DMS114 treated with DMSO at 0.1 percent for 48 hours (cell line): ENCODE measurements at regions not wholly inside any gene's neighbourhood (a gene's known extent, or its start where the extent isn't known, plus 50 kb on each side); places are given as distances from the start of the nearest gene placed in this dataset.

Experiments used
- DNase-seq: peaks from one replicate; lab custom pipeline; 2025; ENCODE audit not compliant: unreplicated experiment; lab: John Stamatoyannopoulos, UW

DNA sequence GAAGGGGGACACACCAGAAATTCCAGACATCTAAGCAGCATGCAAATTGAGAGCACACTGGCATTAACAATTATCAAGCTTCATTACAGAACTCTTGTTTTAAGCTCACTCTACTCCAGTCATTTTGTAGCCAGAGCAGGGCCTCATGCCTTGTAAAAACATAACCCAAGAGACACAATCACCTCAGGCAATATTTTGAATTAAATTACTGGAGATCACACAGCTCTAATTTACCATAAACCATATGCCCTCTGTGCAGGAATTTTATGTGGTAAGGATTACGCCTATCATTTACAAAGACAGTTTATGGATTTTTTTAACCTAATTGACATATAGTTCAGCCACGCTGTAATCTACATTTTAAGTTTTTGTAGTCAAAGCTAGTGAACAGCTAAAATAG is 414.1 kb upstream of the DDI1 start:
- no peak for DNase-seq

DNA sequence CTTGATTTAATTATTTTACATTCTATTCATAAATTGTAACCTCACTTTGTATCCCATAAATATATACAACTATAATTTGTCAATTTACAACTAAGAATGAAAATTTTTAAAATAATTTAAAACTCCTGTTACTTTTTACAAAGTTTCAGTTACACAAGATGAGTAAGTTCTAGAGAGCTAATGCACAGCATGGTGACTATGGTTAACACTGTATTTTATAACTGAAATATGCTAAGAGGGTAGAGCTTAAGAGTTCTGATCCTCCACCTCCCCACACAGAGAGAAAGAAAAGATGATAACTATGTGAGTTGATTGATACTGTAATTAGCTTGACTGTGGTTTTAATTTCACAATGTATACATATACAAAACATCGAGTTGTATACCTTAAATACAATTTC is 412.5 kb upstream of the DDI1 start:
- DNase-seq: no peak

DNA sequence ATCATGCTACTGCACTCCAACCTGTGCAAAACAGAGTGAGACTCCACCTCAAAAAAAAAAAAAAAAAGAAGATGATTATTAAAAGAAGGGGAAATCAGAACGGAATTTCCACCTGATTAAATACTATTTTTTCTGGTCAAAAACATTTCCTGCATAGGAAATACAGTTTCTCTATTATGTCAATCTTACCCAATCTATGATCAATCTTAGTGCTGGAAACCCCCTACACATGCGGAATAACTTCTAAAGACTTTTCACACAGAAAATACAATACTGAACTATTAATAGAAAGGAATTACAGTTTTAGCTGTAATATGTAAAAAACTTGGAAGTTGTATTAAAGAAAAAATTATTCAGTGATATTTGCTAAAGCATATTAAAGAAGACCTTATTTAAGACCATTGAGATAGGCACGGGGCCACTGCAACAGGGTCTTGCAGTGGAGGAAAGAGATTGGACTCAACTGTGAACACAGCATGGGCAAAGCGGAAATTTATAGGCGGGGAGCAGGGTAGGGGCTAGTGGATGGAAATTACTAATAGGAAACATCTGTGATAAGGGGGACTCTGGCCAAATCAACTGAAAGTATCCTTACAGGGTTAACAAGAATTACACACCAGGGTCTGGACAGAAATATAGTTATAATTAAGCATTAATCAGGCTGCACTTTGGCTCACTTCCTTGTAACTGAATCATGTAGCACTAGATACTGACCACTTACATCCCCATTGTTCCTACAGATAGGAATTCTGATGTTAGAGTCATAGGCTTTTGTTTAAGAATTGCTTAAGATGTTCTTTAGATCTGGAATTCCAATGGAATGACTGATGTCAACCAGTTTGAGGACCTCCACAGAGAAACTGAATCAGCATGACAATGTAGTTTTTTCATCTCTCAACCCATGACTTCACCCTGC is 411.5 kb upstream of the DDI1 start:
- DNase-seq: no peak

DNA sequence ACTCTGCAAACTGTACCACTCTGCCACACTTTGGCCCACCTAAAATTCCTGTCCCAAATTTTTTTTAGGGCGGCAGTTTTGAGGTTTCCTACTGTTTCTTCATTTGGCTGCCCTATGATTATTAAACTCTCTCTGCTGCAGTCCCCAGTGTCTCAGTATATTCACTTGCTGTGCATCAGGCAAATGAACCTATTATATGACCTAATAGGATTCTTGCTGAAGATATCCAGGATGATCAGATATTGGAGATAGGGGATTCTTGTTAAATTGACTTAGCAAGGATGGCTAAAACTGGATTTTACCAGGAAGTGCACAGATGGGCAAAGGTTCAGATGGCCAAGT is 410.8 kb upstream of the DDI1 start:
- no peak for DNase-seq

DNA sequence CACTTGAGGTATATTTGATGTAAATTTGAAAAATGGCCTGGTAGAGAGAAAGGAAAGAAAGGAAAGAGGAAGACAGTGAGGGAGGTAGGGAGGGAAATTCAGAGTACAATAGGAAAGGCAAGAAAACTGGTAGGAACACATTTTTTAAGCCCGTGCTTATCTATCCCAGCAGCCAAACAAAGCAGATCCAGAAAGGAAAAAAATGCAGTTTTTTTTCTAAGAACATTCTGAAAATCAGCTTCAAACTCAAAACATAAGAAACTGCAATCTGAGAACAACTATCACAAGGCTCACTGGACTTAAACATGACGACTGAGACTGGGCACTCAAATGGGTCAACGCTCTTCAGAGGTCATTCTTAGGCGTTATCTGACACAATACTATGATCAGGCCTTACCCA is 408.3 kb upstream of the DDI1 start:
- DNase-seq: no peak

DNA sequence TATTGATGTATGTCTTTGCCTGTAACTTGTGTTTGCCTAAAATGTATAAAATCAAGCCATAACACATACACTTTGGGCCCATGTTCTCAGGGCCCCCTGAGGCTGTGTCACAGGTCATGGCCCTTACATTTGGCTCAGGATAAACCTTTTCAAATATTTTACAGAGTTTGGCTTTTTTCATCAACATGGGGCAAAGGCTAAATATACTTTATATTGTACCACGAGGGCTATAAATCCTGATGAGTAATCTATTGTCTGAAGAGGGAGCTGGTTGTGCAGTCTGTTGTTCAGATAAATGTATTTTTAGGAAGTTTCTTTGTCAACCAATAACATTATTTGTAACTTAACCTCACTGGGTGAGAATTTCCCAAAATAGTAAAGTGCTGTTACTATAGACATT is 404.6 kb upstream of the DDI1 start:
- DNase-seq: no peak

DNA sequence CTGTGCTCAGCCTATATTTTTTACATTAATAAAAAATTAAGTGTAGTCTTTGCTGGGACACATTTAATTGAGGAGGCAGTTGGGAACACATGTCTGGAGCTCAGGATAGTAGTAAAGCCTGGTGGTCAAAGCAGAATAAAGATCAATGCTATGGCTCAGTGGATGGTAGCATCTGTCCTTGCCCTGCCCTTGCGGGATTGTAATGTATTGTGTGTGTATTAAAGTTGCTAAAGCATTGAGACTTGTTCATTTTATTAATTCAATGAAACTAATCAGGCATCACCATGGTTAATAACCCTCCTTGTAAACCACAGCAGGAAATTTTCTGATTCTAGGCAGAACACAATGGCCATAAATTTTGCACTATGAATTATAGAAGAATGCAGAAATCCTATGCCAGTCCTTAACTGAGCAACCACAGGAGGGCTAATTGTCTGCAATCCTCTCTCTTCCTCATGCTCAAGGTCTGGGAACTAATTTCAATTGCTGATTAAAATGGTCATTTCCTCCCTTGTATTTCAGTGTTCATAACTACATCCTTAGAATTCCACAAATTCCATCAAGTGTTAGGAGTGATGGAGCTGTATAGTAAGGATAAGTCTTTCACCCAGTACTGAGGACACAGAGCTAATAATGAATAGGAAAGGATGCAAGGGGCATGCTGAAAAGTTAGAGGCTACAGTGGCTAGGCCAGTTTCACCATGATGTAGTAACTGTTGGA is 403.2 kb upstream of the DDI1 start:
- DNase-seq: no peak

DNA sequence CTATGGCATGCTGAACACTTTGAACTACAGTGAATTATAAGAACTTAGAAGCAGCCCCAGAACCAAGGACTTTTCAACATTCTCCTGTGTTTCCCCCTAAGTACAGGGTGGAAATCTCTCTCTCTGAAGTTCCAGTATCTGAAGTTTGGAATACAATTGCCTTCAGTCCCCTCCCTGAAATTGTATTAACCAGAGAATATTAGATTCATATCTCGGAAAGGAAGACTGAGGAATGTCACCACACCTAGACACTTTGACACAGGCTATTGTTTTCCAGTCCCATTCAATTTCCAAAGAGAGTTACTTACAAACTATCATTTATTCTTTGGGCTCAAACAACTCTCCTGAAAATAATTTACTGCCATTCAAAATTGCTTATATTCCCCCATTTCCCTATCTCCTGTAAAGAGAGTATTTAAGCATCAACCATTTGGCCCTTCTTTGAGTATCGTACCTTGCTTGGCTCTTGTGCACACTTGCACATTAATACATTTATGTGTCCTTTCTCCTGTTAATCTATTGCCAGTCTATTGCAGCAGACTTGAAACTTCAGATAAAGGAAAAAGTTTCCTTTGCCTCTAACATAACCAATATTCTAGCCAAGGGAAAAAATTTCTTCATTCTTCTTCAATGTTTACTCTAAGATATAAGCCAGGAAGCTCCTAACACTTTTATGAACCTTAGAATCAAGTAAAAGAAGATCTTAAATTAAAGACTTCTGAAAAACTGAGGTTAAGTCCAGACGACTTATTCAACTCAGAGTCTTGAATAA is 402.4 kb upstream of the DDI1 start:
- DNase-seq: no peak

DNA sequence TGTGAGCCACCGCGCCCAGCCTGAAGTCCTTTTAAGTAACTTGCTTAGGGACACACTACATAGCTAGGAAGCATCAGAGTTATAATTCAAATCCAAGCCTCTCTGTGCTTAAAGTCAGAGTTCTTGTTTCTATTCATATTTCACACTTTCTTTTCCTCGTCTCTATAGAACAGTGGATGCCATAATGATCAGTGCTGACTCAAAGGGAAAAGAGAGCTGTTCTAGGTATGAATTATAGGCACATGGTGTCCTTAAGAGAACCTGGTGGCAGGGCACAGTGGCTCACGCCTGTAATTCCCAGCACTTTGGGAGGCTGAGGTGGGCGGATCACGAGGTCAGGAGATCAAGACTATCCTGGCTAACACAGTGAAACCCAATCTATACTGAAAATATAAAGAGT is 400.2 kb upstream of the DDI1 start:
- DNase-seq: no peak

DNA sequence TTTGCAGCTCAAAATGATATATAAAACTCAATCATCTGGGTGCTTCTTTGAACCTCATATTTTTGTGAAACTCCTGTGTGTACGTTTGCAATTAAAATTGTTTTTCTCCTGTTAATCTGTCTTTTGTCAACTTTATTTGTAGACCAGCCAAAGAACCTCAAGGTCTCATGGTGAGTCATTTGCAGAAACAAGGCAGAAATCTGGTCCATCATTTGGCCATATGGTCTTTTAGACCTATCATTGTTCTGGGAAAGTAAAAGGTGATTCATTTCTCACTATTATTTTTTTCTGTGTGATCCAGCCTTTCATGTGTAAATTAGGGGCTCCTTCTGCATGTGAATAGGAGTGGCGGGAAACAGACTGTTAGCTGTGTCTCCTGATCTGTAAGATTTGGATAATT is 399.1 kb upstream of the DDI1 start:
- DNase-seq: no peak

DNA sequence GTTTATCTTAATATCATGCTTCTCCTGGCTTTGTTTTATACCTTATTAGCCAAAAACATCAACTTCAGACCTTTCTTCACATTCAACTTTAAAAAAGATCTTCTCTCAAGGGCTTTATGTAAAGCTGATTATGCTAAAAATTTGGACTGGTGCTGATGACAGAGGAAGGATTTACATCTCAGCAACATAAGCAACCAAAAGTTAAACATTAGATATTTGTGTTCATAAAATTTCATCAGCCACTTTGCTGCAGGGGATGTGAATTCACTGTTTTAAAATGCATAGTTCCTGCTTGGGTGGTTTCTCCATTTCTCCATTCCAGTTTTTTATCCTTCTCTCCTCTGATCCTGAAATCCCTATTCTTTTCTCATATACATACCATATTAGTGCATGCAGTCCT is 398.6 kb upstream of the DDI1 start:
- no peak for DNase-seq

DNA sequence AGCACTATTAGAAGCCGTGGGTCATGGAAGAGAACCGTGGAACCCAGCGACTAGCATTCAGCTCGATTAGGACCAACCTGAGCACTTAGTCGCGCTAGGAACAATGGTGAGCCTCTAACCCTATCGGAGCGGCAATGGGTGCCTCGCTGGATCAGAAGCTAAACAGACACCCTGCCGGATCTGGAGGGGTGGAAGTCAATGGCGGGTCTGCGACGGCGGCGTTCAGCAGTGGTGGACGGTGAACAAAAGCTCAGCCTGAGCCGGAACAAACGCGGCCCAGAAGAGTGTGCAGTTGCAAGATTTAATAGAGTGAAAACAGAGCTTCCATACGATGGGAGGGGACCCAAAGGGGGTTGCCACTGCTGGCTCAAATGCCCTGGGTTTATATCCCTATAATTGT is 391.8 kb upstream of the DDI1 start:
- DNase-seq: no peak

DNA sequence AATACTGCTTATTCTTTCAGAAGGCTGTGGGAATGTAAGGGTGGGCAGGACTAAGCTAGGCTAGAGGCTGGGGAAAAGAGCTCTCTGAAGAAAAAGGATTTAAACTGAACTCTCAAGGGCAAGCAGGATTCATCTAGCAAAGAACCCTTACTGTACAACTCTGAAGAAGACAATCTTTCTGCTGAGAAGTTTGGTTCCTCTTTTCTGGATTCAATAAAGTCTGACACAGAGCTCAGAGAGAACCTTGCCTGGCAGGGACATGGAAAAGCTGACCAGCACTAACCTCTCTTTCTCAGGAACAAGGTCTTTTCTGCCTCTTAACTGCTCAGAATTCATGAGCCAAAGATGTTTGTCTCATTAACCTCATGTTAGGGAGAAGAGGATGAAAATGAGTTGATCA is 388.4 kb upstream of the DDI1 start:
- no peak for DNase-seq

DNA sequence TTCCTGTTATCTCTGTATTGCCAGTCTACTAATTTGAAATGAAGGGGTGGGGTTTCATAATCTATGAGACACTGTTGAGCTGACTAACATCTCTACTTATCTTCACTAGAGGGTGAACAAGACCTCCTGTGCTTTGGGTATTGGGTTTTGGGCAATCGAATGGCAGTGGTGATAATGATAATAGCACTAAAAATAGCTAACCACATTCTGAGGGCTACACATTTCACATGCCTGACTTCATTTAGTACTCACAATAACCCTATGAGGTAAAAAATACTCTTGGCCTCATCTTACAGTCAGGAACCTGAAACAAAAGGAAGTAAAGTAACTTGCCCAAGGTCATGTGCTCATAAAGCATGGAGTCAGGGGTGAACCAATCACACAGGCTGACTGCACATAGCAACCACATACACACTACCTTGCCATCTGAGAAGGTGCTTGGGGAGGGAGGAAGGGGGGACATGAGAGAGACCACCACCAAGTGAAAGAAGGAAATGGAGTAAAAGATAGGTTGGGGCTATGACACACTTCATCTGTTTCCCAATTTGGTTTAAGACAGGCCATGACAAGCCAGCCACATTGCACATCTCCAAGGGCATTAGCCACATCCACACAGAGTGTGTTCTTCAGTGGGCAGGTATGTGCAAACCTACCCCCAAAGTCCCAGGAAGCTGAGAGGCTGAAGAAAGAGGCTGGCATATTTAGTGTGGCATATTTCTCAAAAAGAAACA is 387.6 kb upstream of the DDI1 start:
- no peak for DNase-seq

DNA sequence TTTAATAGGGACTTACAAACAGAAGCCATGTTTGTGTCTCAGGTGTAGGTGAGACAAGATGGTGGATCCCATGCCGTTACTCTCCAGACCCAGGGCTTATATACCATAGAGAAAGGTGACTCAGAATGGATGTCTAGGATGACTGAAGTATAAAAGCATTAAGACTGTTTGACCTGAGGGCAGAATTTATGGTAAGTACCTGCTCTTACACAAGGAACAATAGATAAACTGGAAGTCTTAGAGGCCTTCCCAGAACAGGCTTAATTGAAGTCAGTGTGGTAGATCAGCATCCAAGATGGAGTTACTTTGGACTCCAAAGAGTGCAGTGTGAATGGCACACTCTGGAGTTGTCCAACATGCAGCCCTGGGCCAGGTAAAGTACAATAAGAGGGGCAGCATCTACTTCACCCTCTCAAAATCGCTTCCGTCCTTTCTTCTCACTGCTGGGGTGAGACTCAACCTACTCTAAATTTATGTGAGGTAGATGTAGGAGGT is 387.0 kb upstream of the DDI1 start:
- DNase-seq: no peak

DNA sequence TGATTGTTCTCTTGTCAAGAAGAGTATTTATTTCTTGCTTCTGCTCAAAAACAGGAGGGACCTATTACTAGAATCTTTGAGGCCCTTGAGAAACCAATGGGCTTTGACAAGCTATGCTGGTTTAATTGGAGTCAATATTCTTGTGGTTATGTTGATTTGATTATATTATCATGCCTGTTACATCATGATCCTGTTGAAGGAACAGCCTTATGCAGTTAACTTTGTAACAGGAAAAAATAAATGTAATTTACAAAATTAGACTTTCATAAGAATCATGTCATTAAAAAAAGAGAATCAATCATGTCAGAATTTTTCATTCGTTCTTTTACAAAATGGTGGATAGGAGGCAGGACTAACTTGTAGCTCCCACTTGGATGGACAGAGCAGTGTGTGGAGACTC is 386.1 kb upstream of the DDI1 start:
- no peak for DNase-seq

DNA sequence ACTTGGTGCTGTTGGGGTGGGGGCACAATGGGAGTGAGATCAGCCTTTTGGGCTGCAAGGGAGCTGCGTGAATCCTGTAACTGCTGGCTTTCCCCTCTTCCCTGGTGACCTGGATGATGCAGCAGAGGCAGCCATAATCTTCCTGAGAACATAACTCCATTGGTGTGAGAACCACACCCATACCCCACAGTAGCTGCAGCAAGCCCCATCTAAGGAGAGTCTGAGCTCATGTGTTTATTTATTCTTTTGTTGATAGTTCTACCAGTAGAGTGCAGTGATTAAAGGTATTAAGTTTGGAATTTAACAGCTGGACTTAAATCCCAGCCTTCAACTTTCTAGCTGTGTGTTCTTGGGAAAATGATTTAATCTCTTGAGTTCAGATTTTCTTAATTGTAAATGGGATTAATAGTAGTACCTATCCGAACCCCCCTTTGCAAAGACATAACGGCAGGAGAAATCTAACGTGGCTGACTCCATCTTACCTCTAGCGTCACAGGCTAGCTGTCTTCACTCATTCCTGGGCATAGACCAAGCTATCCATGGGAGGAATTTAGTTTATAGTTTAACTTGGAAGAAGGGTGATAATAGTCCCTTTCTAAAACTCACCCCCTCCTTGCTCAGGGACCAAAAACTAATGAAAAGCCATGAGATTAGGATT is 385.0 kb upstream of the DDI1 start:
- DNase-seq: no peak

DNA sequence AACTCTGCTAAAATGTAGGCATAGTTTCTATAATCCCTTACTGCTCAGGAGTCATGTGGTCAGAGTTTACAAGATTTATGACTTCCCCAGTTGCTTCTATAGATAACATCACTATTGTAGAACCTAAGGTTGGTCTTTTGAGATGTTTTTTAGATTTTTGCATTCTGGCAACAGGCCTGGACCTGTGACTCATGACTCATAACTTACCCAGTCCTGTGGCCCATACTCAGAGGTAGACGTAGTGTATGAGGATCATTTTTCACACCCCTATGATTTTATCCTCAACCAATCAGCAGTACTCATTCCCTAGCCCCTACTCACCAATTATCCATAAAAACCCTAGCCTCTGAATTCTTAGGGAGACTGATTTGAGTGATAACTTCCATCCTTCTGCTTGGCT is 384.4 kb upstream of the DDI1 start:
- DNase-seq: no peak

DNA sequence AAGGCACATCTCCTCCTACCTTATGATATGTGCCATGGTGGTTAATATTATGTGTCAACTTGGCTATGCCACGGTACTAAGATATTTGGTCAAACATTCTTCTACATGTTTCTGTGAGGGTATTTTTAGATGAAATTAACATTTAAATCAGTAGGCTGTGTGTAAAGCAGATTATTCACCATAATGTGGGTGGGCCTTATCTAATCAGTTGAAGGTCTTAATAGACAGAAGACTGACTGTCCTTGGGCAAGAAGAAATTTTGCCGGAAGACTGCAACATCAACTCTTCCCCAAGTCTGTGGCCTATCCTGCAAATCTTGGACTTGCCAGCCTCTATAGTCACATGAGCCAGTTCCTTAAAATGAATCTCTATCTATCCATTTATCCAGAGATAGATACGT is 380.1 kb upstream of the DDI1 start:
- no peak for DNase-seq

DNA sequence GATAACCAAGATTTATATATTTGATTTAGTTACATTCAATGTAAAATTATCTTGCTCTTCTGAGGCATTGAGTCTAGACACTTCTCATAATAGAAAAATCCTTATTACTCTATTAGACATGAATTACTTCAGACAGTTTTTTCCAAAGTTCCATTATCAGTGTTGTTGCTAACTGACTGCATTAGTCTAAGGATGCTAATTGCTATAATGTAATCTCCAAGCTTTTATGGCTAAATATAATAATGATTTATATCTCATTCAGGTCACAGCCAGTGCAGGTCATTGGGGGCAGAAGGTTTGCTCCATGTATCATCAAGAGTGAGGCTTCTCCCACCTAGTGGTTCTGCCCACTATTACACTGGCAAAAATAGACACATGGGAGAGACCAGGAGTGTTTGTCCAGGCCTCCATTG is 377.2 kb upstream of the DDI1 start:
- no peak for DNase-seq

DNA sequence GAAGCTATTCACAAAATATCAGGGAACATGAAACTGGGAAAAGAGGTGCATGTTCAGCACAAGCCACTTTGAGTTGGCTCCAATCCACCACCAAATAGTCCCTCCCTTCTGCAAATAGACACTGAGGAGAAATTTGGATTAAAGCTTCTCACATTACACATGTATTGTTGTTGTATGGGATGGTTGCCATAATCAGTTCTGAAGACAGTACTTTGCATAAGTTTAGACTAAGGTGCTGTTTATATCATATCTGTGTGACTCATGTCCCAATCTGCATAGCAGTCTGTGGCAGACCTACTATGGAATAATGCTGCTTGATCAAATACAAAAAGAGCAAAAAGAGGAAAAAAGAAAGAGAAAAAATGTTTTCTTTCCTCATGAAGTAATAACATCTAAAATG is 376.7 kb upstream of the DDI1 start:
- DNase-seq: no peak
